LNCAP (cell line): ENCODE measurements at regions not wholly inside any gene's neighbourhood (a gene's known extent, or its start where the extent isn't known, plus 50 kb on each side); places are given as distances from the start of the nearest gene placed in this dataset.

Experiments
- CTCF ChIP-seq: fragments of 450-650 bp; IDR thresholded peaks from 2 replicates; pipeline ENCODE4 v1.5.1; 2017; ENCODE audit warnings: mild to moderate bottlenecking

DNA sequence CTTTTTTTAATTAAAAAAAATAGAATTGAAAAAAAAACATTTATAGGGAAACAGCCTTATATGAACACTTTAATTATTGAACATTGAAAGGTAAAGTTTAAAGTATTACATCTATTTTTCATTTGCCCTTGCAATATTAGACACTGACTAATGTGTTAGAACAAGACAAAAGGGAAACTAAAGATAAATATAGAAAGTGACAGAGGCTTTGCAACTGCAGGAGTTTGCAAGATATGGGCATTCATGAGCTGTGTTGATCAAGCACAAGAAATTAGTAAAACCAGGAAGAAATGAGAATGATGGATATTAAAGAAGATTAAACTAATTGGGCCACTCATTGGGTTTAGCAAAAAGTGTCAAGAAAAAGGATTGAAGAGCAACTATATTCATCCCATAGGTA lies 1097.7 kb upstream of the CELF4 start:
- no peak for TF ChIP-seq CTCF

GRCh38 chr18:38654946-38655345 lies 1089.3 kb upstream of the CELF4 start:
- no peak for TF ChIP-seq CTCF

GRCh38 chr18:38651736-38652135 lies 1086.1 kb upstream of the CELF4 start:
- TF ChIP-seq CTCF, result no peak

- no peak for TF ChIP-seq CTCF
Observed at GRCh38 chr18:38648179-38648578, 1082.6 kb upstream of the CELF4 start.

DNA sequence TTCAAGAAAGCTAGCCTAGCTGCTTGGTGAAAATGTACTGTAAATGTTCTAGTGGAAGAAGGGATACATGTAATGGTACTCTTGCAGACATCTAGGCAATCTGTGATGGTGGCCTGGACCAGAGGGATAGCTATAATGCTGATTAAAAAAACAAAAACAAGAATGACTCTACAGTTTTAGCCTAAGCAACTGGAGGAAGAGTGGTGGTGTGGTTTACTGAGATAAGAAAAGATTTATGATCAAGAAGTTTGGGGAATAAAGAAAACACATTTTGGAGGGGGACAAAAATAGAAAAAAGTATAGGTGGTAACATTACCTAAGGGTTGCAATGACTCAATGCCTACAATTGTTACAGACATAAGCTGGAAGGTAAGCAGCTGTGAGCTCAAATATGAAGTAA lies 1080.7 kb upstream of the CELF4 start:
- no peak for TF ChIP-seq CTCF

DNA sequence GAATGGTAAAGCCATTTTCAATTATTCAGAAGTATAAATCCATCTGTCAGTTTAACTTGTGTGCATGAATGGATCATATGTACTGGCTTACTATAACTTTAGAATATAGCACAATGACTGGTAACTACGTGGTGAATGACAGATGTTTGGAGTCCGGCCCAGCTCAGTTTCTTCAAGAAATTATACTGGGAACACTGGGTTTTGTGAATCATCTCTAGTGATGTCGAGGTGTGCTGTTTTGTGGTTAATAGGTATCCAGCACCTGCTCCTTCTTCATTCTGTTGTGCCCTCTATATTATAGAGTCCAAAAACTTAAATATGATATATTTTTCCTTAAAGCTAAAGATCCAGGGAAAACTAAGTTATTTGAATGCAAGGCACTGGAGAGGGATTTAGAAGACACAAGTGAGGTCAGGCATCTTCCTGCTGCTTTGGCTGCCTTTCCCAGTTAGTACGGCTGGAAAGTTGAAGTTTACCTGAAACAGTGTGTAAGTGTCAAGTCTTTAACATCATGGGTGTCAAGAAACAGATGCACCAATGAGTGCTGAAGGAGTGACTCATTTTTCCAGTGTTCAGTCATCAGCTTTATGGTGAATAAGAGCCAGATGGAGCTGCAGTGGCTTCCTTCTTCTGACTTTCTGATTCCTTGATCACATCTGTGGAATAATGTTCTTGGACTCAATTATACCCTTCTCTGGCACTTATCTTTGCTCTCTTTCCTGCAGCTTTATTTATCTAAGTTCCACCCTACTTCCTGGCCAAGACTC lies 1079.5 kb upstream of the CELF4 start:
- no peak for TF ChIP-seq CTCF

DNA sequence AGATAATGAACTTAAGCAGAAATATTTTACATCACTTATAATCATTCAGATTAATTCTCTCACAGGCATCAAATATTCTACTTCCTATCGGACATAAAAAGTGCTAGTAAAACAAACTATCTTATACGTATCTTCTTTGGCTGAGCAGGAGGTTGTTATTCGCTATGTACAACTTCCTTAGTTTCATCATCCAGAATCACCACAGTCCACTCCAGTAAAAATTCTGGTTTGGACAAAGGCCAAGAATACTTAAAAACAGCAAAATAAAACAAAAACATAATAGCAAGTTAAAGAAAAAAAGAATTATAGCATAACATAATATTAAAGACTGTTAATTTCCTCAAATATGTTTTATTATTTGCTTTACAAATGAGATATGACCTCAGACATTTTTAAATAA lies 1077.1 kb upstream of the CELF4 start:
- TF ChIP-seq CTCF, result no peak
